ENCODE measurements at regions not wholly inside any gene's neighbourhood (a gene's known extent, or its start where the extent isn't known, plus 50 kb on each side); places are given as distances from the start of the nearest gene placed in this dataset.
A peak's percentile ranks its signal among the peaks of the same experiment; 100 is the strongest.

GRCh38 chr13:91151921-91152320, 195.6 kb upstream of the MIR17HG start:
- no peak for DNase-seq (ENCODE audit: low read depth in 4 of 6, low spot score in 6 of 6)
- no peaks in the 10 kb centered on the region for H3K36me3 ChIP-seq (ENCODE audit: control insufficient read depth, insufficient read depth, low read length)
- no peak overlapping the region for H3K27ac ChIP-seq (ENCODE audit: low read depth, low read length)
- no peaks in the 10 kb centered on the region for H3K27me3 ChIP-seq (ENCODE audit: control insufficient read depth, insufficient read depth, low read length)
- H3K9me3 ChIP-seq (ENCODE audit: control insufficient read depth, insufficient read depth, low read length): no peaks in the 10 kb centered on the region
- no peak overlapping the region for H3K4me3 ChIP-seq (ENCODE audit: low read depth, low read length)
- H3K4me1 ChIP-seq (ENCODE audit: control insufficient read depth, insufficient read depth, low read length): no peaks in the 10 kb centered on the region

GRCh38 chr13:91153372-91153771, 194.1 kb upstream of the MIR17HG start:
- Histone ChIP-seq H3K27me3 (ENCODE audit: control insufficient read depth, insufficient read depth, low read length) (no peaks in the 10 kb centered on the region), H3K27ac (ENCODE audit: low read depth, low read length) (no peak overlapping the region), H3K36me3 (ENCODE audit: control insufficient read depth, insufficient read depth, low read length) (no peaks in the 10 kb centered on the region), H3K9me3 (ENCODE audit: control insufficient read depth, insufficient read depth, low read length) (no peaks in the 10 kb centered on the region), H3K4me3 (ENCODE audit: low read depth, low read length) (no peak overlapping the region), H3K4me1 (ENCODE audit: control insufficient read depth, insufficient read depth, low read length) (no peaks in the 10 kb centered on the region)
- no peak for DNase-seq (ENCODE audit: low read depth in 4 of 6, low spot score in 6 of 6)

GRCh38 chr13:91154558-91155353, 192.7 kb upstream of the MIR17HG start:
- Histone ChIP-seq H3K4me1 (ENCODE audit: control insufficient read depth, insufficient read depth, low read length) (no peaks in the 10 kb centered on the region), H3K27me3 (ENCODE audit: control insufficient read depth, insufficient read depth, low read length) (no peaks in the 10 kb centered on the region), H3K4me3 (ENCODE audit: low read depth, low read length) (no peak overlapping the region), H3K9me3 (ENCODE audit: control insufficient read depth, insufficient read depth, low read length) (no peaks in the 10 kb centered on the region), H3K27ac (ENCODE audit: low read depth, low read length) (no peak overlapping the region), H3K36me3 (ENCODE audit: control insufficient read depth, insufficient read depth, low read length) (no peaks in the 10 kb centered on the region)
- 58% methylated on average over 3 of the region's 6 CpGs for WGBS (ENCODE audit: insufficient coverage)
- DNase-seq (ENCODE audit: low read depth in 4 of 6, low spot score in 6 of 6): no peak

GRCh38 chr13:91155512-91156114, 191.9 kb upstream of the MIR17HG start:
- H3K4me3 ChIP-seq (ENCODE audit: low read depth, low read length): no peak overlapping the region
- H3K9me3 ChIP-seq (ENCODE audit: control insufficient read depth, insufficient read depth, low read length): no peaks in the 10 kb centered on the region
- no peak overlapping the region for H3K27ac ChIP-seq (ENCODE audit: low read depth, low read length)
- no peak for DNase-seq (ENCODE audit: low read depth in 4 of 6, low spot score in 6 of 6)
- H3K36me3 ChIP-seq (ENCODE audit: control insufficient read depth, insufficient read depth, low read length): no peaks in the 10 kb centered on the region
- 30% methylated on average over 2 of the region's 5 CpGs for WGBS (ENCODE audit: insufficient coverage)
- no peaks in the 10 kb centered on the region for H3K27me3 ChIP-seq (ENCODE audit: control insufficient read depth, insufficient read depth, low read length)
- no peaks in the 10 kb centered on the region for H3K4me1 ChIP-seq (ENCODE audit: control insufficient read depth, insufficient read depth, low read length)

GRCh38 chr13:91157273-91158016, 190.0 kb upstream of the MIR17HG start:
- WGBS (ENCODE audit: insufficient coverage): 86% methylated on average over 1 of the region's 4 CpGs
- H3K4me3 ChIP-seq (ENCODE audit: low read depth, low read length): no peak overlapping the region
- no peaks in the 10 kb centered on the region for H3K4me1 ChIP-seq (ENCODE audit: control insufficient read depth, insufficient read depth, low read length)

GRCh38 chr13:91158017-91158395, 189.5 kb upstream of the MIR17HG start:
- H3K27me3 ChIP-seq (ENCODE audit: control insufficient read depth, insufficient read depth, low read length): no peaks in the 10 kb centered on the region
- no peaks in the 10 kb centered on the region for H3K9me3 ChIP-seq (ENCODE audit: control insufficient read depth, insufficient read depth, low read length)
- no peak overlapping the region for H3K27ac ChIP-seq (ENCODE audit: low read depth, low read length)
- no peak overlapping the region for H3K4me3 ChIP-seq (ENCODE audit: low read depth, low read length)
- no peaks in the 10 kb centered on the region for H3K36me3 ChIP-seq (ENCODE audit: control insufficient read depth, insufficient read depth, low read length)
- no peaks in the 10 kb centered on the region for H3K4me1 ChIP-seq (ENCODE audit: control insufficient read depth, insufficient read depth, low read length)
- DNase-seq (ENCODE audit: low read depth in 4 of 6, low spot score in 6 of 6): peak in 2 of 6 donors; percentile 54 to 80
- no CpG with 5 or more reads among the region's 4 CpGs for WGBS (ENCODE audit: insufficient coverage)

More at GRCh38 chr13:91157273-91158016, 190.0 kb upstream of the MIR17HG start:
- Histone ChIP-seq H3K9me3 (ENCODE audit: control insufficient read depth, insufficient read depth, low read length) (no peaks in the 10 kb centered on the region), H3K27ac (ENCODE audit: low read depth, low read length) (no peak overlapping the region), H3K27me3 (ENCODE audit: control insufficient read depth, insufficient read depth, low read length) (no peaks in the 10 kb centered on the region), H3K36me3 (ENCODE audit: control insufficient read depth, insufficient read depth, low read length) (no peaks in the 10 kb centered on the region)
- DNase-seq (ENCODE audit: low read depth in 4 of 6, low spot score in 6 of 6): no peak

GRCh38 chr13:91162180-91162579, 185.3 kb upstream of the MIR17HG start:
- 96% methylated on average over 2 of the region's 3 CpGs for WGBS (ENCODE audit: insufficient coverage)
- Histone ChIP-seq H3K4me1 (ENCODE audit: control insufficient read depth, insufficient read depth, low read length) (no peaks in the 10 kb centered on the region), H3K9me3 (ENCODE audit: control insufficient read depth, insufficient read depth, low read length) (no peaks in the 10 kb centered on the region), H3K27ac (ENCODE audit: low read depth, low read length) (no peak overlapping the region), H3K27me3 (ENCODE audit: control insufficient read depth, insufficient read depth, low read length) (no peaks in the 10 kb centered on the region), H3K4me3 (ENCODE audit: low read depth, low read length) (no peak overlapping the region), H3K36me3 (ENCODE audit: control insufficient read depth, insufficient read depth, low read length) (no peaks in the 10 kb centered on the region)
- DNase-seq (ENCODE audit: low read depth in 4 of 6, low spot score in 6 of 6): no peak

GRCh38 chr13:91162589-91162988, 184.9 kb upstream of the MIR17HG start:
- Histone ChIP-seq H3K27ac (ENCODE audit: low read depth, low read length) (no peak overlapping the region), H3K4me1 (ENCODE audit: control insufficient read depth, insufficient read depth, low read length) (no peaks in the 10 kb centered on the region), H3K4me3 (ENCODE audit: low read depth, low read length) (no peak overlapping the region), H3K9me3 (ENCODE audit: control insufficient read depth, insufficient read depth, low read length) (no peaks in the 10 kb centered on the region), H3K27me3 (ENCODE audit: control insufficient read depth, insufficient read depth, low read length) (no peaks in the 10 kb centered on the region), H3K36me3 (ENCODE audit: control insufficient read depth, insufficient read depth, low read length) (no peaks in the 10 kb centered on the region)
- WGBS (ENCODE audit: insufficient coverage): no CpG with 5 or more reads among the region's 1 CpG
- no peak for DNase-seq (ENCODE audit: low read depth in 4 of 6, low spot score in 6 of 6)

- no peaks in the 10 kb centered on the region for H3K4me1 ChIP-seq (ENCODE audit: control insufficient read depth, insufficient read depth, low read length)
- no peak for DNase-seq (ENCODE audit: low read depth in 4 of 6, low spot score in 6 of 6)
- no peaks in the 10 kb centered on the region for H3K27me3 ChIP-seq (ENCODE audit: control insufficient read depth, insufficient read depth, low read length)
- no peak overlapping the region for H3K27ac ChIP-seq (ENCODE audit: low read depth, low read length)
- no peaks in the 10 kb centered on the region for H3K9me3 ChIP-seq (ENCODE audit: control insufficient read depth, insufficient read depth, low read length)
- H3K36me3 ChIP-seq (ENCODE audit: control insufficient read depth, insufficient read depth, low read length): no peaks in the 10 kb centered on the region
- WGBS (ENCODE audit: insufficient coverage): no CpG with 5 or more reads among the region's 3 CpGs
- no peak overlapping the region for H3K4me3 ChIP-seq (ENCODE audit: low read depth, low read length)
These were observed 181.7 kb upstream of the MIR17HG start for GRCh38 chr13:91165758-91166157.

All from spinal cord (tissue), 9 donors.